Natural killer cell (primary cell): ENCODE measurements at regions not wholly inside any gene's neighbourhood (a gene's known extent, or its start where the extent isn't known, plus 50 kb on each side); places are given as distances from the start of the nearest gene placed in this dataset.

Experiments
- ATAC-seq, 3 donors: fragments of 150-1000 bp in 2 of 3; fragments of 200-7000 bp in 1 of 3; cut with Tn5 transposase; 1 replicate in 1 of 3; 2 replicates in 2 of 3; pipeline ENCODE4 v1.10.0; 2021; ENCODE audit warnings: mild to moderate bottlenecking in 2 of 3, moderate library complexity in 2 of 3
- DNase-seq, 2 donors: peaks; one replicate each; pipeline versions ENCODE4 v3.0.0 to v3.0.0-alpha.2; 2013 to 2021; ENCODE audit warnings: mixed read lengths in 1 of 2
- H3K27ac ChIP-seq: one replicate; pipeline ENCODE4 v1.5.1; 2013; ENCODE audit warnings: mild to moderate bottlenecking, low read length
- H3K27me3 ChIP-seq: one replicate; pipeline ENCODE4 v1.6.1; 2013; ENCODE audit warnings: low read length; ENCODE audit not compliant: control insufficient read depth, insufficient read depth
- H3K36me3 ChIP-seq: one replicate; pipeline ENCODE4 v1.6.1; 2013; ENCODE audit warnings: low read length; ENCODE audit not compliant: control insufficient read depth, insufficient read depth
- H3K4me1 ChIP-seq: one replicate; pipeline ENCODE4 v1.6.1; 2013; ENCODE audit warnings: low read length; ENCODE audit not compliant: control insufficient read depth, insufficient read depth
- H3K4me3 ChIP-seq: one replicate; pipeline ENCODE4 v1.5.1; 2013; ENCODE audit warnings: low read length
- H3K9me3 ChIP-seq: one replicate; pipeline ENCODE4 v1.6.1; 2013; ENCODE audit warnings: low read length; ENCODE audit not compliant: control insufficient read depth, insufficient read depth
- H3K27ac Mint-ChIP-seq, 2 donors: one replicate each; pipeline ENCODE4 v1.8.0; 2022; ENCODE audit warnings: mild to moderate bottlenecking in 2 of 2, mixed read lengths in 2 of 2, moderate library complexity in 1 of 2
- H3K27me3 Mint-ChIP-seq, 2 donors: one replicate each; pipeline ENCODE4 v1.8.0; 2022; ENCODE audit warnings: low read depth in 2 of 2, mixed read lengths in 2 of 2
- H3K36me3 Mint-ChIP-seq: one replicate; pipeline ENCODE4 v1.8.0; 2022; ENCODE audit warnings: mixed read lengths
- H3K4me1 Mint-ChIP-seq, 2 donors: one replicate each; pipeline ENCODE4 v1.8.0; 2022; ENCODE audit warnings: mixed read lengths in 2 of 2
- H3K4me3 Mint-ChIP-seq: one replicate; pipeline ENCODE4 v1.8.0; 2022; ENCODE audit warnings: mild to moderate bottlenecking, moderate library complexity, mixed read lengths
- H3K9me3 Mint-ChIP-seq, 2 donors: one replicate each; pipeline ENCODE4 v1.8.0; 2022; ENCODE audit warnings: mixed read lengths in 2 of 2
- CTCF ChIP-seq: fragments of 200-600 bp; IDR thresholded peaks from one replicate; pipeline ENCODE4 v1.8.0; 2022; ENCODE audit warnings: antibody characterized with exemption
- WGBS: methylation state at CpG from one replicate; pipeline ENCODE4 v1.1.7; 2013; ENCODE audit warnings: missing lambda C conversion rate; ENCODE audit not compliant: insufficient coverage; 5-methylcytosine and 5-hydroxymethylcytosine counted together
- intact Hi-C: fragments of 100-400 bp; cut with micrococcal nuclease; formaldehyde crosslinking; loops from one replicate; pipeline ENCODE4 v1.14.2; 2022

GRCh38 chr6:43886717-43887339 lies 116.8 kb downstream of the VEGFA start:
- Histone ChIP-seq H3K4me3 (no peak overlapping the region), H3K36me3 (no peaks in the 10 kb centered on the region), H3K27me3 (peaks cover 3% of the 10 kb centered on the region), H3K27ac (no peak overlapping the region), H3K4me1 (no peaks in the 10 kb centered on the region), H3K9me3 (no peaks in the 10 kb centered on the region)
- H3K4me3 Mint-ChIP-seq: no peak overlapping the region
- intact Hi-C loops: no loop called here
- 86% methylated on average over 7 of the region's 7 CpGs for WGBS
- no peaks in the 10 kb centered on the region for H3K9me3 Mint-ChIP-seq
- peaks cover 13 to 19% of the 10 kb centered on the region in 2 donors for H3K27me3 Mint-ChIP-seq
- H3K36me3 Mint-ChIP-seq: no peaks in the 10 kb centered on the region
- H3K27ac Mint-ChIP-seq: no peak overlapping the region
- ATAC-seq (no peak), DNase-seq (no peak)
- TF ChIP-seq CTCF: no peak
- no peaks in the 10 kb centered on the region for H3K4me1 Mint-ChIP-seq

- DNase-seq (no peak), ATAC-seq (no peak)
- no peak for TF ChIP-seq CTCF
- 68% methylated on average over 10 of the region's 10 CpGs for WGBS
- no peak overlapping the region for H3K4me3 ChIP-seq
- no peaks in the 10 kb centered on the region for H3K36me3 Mint-ChIP-seq
- H3K27me3 ChIP-seq: peaks cover 3% of the 10 kb centered on the region
- peaks cover 10 to 17% of the 10 kb centered on the region in 2 donors for H3K27me3 Mint-ChIP-seq
- H3K9me3 ChIP-seq: no peaks in the 10 kb centered on the region
- no peaks in the 10 kb centered on the region for H3K36me3 ChIP-seq
- H3K27ac ChIP-seq: no peak overlapping the region
- no peaks in the 10 kb centered on the region for H3K9me3 Mint-ChIP-seq
- H3K4me3 Mint-ChIP-seq: no peak overlapping the region
- H3K4me1 ChIP-seq: no peaks in the 10 kb centered on the region
- intact Hi-C loops: no loop called here
- H3K27ac Mint-ChIP-seq: no peak overlapping the region
- H3K4me1 Mint-ChIP-seq: no peaks in the 10 kb centered on the region
Measured at GRCh38 chr6:43886067-43886461, 116.1 kb downstream of the VEGFA start.

- Histone ChIP-seq H3K27me3 (no peaks in the 10 kb centered on the region), H3K36me3 (no peaks in the 10 kb centered on the region), H3K9me3 (no peaks in the 10 kb centered on the region), H3K4me1 (no peaks in the 10 kb centered on the region), H3K27ac (no peak overlapping the region), H3K4me3 (no peak overlapping the region)
- intact Hi-C loops: no loop called here
- Mint-ChIP-seq H3K9me3 (no peaks in the 10 kb centered on the region), H3K4me1 (no peaks in the 10 kb centered on the region), H3K36me3 (no peaks in the 10 kb centered on the region), H3K27ac (no peak overlapping the region), H3K4me3 (no peak overlapping the region), H3K27me3 (peaks cover 5 to 13% of the 10 kb centered on the region in 2 donors)
- ATAC-seq: no peak
- WGBS: 92% methylated on average over 5 of the region's 6 CpGs
- DNase-seq: no peak
- no peak for TF ChIP-seq CTCF
Measured at GRCh38 chr6:43885399-43886066, 115.5 kb downstream of the VEGFA start.

- ATAC-seq (no peak), DNase-seq (no peak)
- Mint-ChIP-seq H3K4me1 (no peaks in the 10 kb centered on the region), H3K27ac (no peak overlapping the region), H3K36me3 (no peaks in the 10 kb centered on the region), H3K4me3 (no peak overlapping the region), H3K27me3 (peaks cover 0 to 10% of the 10 kb centered on the region in 2 donors), H3K9me3 (no peaks in the 10 kb centered on the region)
- intact Hi-C loops: no loop called here
- Histone ChIP-seq H3K36me3 (no peaks in the 10 kb centered on the region), H3K27me3 (no peaks in the 10 kb centered on the region), H3K27ac (no peak overlapping the region), H3K4me1 (no peaks in the 10 kb centered on the region), H3K4me3 (no peak overlapping the region), H3K9me3 (no peaks in the 10 kb centered on the region)
- WGBS: 58% methylated on average over 5 of the region's 5 CpGs
- no peak for TF ChIP-seq CTCF
Measured at GRCh38 chr6:43884652-43885022, 114.6 kb downstream of the VEGFA start.
